ENCODE measurements at regions not wholly inside any gene's neighbourhood (a gene's known extent, or its start where the extent isn't known, plus 50 kb on each side); places are given as distances from the start of the nearest gene placed in this dataset.

DNA sequence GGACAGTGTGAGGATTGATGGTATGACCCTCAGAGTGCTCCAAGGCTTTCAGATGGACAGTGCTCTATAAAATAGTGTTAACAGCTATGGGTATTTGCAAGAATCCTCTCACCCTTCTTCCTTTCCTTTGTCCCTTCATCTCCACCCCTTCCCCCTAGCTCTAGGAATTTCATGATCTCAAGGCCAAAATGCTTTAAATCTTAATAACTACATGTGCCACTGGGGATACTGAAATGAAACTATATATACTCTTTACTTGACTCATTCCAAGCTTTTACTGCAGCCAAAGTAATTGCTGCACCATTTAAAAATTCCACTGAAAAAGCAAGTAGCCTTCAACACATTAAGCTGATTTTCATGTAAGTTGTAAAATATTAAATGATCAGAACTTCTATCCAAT, 361.6 kb upstream of the SLC30A5 start:
- no peak for DNase-seq (ENCODE audit: low read depth in 4 of 4, low spot score in 2 of 4)

GRCh38 chr5:68734781-68735180, 359.0 kb upstream of the SLC30A5 start:
- DNase-seq (ENCODE audit: low read depth in 4 of 4, low spot score in 2 of 4): no peak

DNA sequence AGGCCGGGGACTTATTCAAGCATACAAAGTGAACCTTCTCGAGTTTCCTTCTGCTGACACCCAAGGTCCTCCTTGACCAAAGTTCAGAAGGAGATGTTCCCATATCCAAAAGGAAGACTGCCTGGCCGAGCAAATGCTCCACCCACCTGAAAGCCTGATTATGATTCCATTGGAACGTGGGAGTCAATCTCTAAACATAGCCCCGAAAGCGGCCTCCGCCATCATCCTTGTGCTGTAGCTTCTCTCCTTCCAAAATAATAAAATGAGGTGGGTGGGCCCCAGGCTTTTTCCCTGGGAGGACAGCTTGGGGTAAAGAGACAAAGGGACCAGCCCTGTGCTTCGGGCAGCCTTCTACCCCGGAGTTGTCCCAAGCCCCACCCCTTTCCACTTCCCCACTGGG, 355.6 kb upstream of the SLC30A5 start:
- no peak for DNase-seq (ENCODE audit: low read depth in 4 of 4, low spot score in 2 of 4)

- no peak for DNase-seq (ENCODE audit: low read depth in 4 of 4, low spot score in 2 of 4)
These were observed 355.0 kb upstream of the SLC30A5 start for GRCh38 chr5:68738841-68739240.

DNA sequence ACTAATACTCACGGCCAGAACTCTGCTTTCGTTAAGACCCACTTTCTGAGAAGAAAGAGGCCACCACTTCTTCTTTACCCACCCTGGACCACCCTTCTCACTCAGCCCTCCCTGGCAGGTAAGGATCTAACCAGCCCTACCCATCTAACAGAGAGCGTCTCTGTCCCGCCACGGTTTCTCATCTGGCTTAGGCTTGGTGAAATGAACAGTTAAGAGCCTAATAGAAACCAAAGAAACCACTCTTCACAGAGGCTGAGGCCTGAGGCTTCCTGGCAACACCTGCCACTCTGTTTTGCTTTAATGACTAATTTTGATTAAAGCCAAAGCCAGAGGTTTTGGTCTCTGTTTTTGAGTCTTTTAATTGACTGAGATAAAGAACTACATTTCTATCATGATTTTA, 354.1 kb upstream of the SLC30A5 start:
- DNase-seq (ENCODE audit: low read depth in 4 of 4, low spot score in 2 of 4): no peak

DNA sequence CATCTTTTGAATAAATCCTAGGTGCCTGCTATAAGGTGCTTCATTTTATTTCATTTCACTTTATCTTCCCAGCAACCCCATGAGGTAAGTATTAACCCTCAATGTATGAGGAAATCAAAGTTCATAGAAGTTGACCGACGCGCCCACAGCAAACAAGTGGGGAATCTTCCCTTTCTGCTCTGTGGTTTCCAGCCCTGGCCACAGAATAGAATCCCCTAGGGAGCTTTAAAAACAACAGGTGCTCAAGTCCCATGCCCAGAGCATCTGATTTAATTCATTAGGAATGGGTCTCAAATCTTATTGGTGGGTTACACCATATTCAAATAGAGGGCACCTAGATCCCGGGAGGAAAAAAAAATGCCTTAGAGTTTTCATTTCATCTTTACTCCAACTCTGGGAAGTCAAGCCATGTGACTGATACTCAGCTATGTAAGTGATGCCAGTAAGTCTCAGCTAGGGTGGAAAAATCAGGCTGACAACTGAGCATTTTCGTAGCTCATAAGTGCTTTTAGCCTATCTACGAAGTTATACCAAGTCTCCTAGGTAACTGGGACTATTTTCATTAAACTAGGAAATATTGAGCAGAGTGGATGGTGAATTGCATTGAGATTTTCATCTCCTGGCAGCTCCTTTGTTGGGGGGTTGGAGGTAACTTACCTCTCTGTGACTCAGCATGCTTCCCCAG, 353.4 kb upstream of the SLC30A5 start:
- no peak for DNase-seq (ENCODE audit: low read depth in 4 of 4, low spot score in 2 of 4)

- no peak for DNase-seq (ENCODE audit: low read depth in 4 of 4, low spot score in 2 of 4)
These were observed 349.6 kb upstream of the SLC30A5 start for GRCh38 chr5:68744206-68744605.

DNA sequence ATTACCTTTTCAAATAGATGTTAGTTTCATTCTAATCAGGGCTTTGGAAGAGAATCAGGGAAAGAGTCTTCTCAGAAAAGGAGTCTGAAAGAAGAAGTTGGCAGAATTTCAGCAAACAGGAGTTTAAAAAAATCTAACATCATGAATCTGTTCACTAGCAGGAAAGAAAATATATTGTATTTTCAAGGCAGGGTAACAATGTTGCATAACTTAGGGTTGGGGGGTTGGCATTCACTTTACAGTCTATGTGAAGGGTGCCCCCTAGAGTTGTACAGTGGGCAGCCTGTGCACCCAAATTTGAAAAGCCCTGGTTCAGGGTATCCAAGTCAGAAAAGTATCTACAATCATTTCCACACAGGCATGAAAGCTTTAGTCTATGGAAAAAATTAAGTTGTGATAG, 348.4 kb upstream of the SLC30A5 start:
- no peak for DNase-seq (ENCODE audit: low read depth in 4 of 4, low spot score in 2 of 4)

GRCh38 chr5:68746220-68746619, 347.6 kb upstream of the SLC30A5 start:
- no peak for DNase-seq (ENCODE audit: low read depth in 4 of 4, low spot score in 2 of 4)

- no peak for DNase-seq (ENCODE audit: low read depth in 4 of 4, low spot score in 2 of 4)
These were observed 347.0 kb upstream of the SLC30A5 start for GRCh38 chr5:68746643-68747420.

GRCh38 chr5:68747521-68747920, 346.3 kb upstream of the SLC30A5 start:
- DNase-seq (ENCODE audit: low read depth in 4 of 4, low spot score in 2 of 4): no peak

GRCh38 chr5:68748101-68748500, 345.7 kb upstream of the SLC30A5 start:
- no peak for DNase-seq (ENCODE audit: low read depth in 4 of 4, low spot score in 2 of 4)

DNA sequence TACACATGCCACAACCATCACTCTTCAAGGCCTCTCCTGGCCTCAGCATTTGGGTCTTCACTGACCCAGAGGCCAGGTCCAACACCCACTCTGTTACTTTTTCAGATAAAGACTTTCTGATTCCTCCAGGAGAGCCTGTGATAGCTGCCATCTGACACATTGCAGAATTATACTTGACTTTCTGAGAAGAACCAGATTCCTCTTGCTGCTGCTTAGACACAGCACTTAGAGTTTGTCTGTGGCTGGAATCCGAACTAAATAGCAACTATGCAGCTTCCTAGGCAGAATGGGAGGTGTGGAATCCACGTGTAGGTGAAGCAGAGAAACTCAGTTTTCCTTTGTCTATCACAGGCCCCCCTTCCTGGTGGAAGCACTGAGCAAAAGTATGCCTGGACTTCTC, 344.7 kb upstream of the SLC30A5 start:
- no peak for DNase-seq (ENCODE audit: low read depth in 4 of 4, low spot score in 2 of 4)

- no peak for DNase-seq (ENCODE audit: low read depth in 4 of 4, low spot score in 2 of 4)
These were observed 344.2 kb upstream of the SLC30A5 start for GRCh38 chr5:68749631-68750030.

DNA sequence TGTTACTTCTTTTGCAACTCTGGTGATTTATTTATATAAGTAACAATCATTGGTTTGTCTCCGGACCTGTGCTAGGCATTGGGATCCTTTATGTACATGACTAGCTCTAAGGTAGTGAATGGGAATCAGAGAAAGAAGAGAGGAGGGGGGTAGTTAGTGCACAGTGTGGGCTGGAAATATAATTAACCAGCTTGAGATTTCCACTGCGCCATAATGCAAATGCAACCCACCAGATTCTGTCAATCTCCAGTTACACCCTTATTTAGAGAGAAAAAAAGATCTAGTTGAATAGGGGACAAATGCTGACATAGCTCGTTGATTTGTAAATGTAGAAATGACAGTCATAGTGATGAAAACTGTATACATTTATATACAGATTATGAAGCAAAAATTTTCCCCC, 342.2 kb upstream of the SLC30A5 start:
- no peak for DNase-seq (ENCODE audit: low read depth in 4 of 4, low spot score in 2 of 4)

DNA sequence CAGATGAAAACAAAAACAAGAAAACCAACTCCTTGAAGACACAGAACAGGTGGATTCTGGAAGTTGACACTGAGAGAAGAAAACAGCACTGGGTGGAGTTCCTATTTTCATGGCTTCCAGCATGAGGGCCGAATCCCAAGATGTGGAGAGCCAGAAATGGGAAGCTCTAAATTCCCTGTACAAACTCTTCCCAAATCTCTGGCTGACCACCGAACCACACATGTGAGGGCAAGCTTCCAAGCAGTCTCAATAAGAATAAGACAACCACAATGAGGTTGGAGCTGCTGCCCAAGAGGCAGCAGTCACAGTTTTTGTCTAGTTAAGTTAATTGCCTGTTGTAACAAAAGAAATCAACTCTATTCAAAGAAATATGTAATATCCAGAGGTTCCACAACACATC, 339.3 kb upstream of the SLC30A5 start:
- no peak for DNase-seq (ENCODE audit: low read depth in 4 of 4, low spot score in 2 of 4)

- DNase-seq (ENCODE audit: low read depth in 4 of 4, low spot score in 2 of 4): no peak
These were observed 338.5 kb upstream of the SLC30A5 start for GRCh38 chr5:68755293-68755692.

DNA sequence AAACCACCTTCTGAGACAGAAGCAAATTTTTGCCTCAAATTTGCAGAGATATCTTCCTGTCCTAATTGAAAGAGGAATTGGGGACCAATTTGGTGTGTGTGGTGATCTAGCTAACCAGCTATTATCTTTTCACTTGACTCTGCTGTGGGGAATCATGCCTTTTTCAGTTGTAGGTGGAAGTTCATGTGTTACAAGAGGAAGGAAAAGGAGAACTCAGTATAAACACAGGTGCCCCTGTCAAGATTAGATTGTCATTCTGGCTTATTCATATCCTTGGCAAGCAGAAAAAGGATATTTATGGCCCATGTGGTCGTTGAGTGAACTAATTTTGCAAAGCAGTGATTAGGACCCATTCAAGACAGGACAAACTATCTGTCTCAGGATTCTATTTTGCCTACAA, 336.8 kb upstream of the SLC30A5 start:
- DNase-seq (ENCODE audit: low read depth in 4 of 4, low spot score in 2 of 4): no peak

DNA sequence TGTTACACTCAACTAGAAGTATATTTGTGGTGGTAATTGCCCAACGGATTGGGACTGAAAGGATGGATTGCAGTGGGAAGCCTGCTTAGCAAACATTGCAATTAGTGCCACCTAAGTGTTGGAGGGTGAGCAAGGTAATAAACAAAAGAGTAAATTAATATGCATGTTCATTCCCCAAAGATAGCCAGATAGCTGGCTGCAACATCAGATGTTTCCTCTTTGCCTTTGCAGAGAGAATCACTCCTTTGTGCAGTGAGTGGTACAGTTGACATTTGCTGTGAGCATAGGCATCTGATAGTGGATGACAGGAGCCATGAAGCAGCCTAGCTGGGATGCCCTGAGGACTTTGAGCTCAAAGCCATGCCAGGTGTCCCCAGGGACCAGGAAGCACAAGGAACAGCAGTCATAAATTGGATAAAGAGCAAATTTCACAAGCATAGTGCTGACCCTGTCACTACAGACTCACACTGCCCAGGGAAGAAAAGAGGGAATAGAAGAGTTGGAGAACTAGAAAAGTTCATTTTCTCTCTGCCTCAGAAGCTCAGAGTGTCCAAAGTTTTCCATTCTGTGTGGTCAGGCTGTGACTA, 336.1 kb upstream of the SLC30A5 start:
- no peak for DNase-seq (ENCODE audit: low read depth in 4 of 4, low spot score in 2 of 4)

DNA sequence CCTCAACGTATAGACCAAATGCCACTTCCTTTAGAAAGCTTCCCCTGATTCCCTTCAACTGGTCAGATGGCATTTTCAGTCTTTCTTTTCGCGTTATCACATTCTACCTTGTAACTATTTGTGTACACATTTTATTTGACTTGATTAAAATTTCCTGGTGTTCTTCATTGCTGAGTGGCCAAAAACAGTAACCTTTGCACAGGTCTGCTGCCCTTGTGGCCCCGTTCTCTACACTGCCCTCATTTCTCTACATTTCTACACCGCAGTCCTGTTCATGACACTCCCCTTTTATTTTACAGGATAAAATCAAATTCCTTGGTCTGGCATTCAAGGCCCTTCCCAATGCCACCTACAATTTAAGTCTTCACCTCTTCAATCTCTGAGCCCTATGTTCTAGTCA, 334.2 kb upstream of the SLC30A5 start:
- no peak for DNase-seq (ENCODE audit: low read depth in 4 of 4, low spot score in 2 of 4)

GRCh38 chr5:68762201-68762600, 331.6 kb upstream of the SLC30A5 start:
- DNase-seq (ENCODE audit: low read depth in 4 of 4, low spot score in 2 of 4): no peak

DNA sequence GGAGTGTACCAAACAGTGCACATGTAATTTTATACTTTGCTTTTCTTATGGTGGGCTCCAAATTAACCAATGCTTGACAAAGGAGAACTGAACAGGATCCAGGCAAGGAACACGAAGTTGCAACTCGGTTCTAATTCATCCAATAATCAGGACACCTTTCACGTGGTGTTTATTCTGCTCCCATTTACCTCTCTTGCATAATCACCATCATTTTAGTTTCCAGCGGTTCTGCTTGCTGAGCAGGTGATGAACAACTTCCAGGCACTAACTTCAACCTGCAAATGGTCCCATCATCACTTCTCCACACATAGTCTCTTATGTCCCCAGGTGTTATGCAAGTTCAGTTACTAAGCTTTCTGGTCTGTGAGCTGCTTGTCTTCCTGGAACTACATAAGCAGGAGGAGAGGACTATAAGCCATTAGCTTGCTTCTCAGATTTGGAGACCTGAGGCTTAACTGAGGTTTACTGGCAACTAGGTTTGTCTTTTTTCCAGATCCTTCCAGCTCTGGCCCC, 326.8 kb upstream of the SLC30A5 start:
- DNase-seq (ENCODE audit: low read depth in 4 of 4, low spot score in 2 of 4): no peak
